Panc1 (cell line): ENCODE measurements at regions not wholly inside any gene's neighbourhood (a gene's known extent, or its start where the extent isn't known, plus 50 kb on each side); places are given as distances from the start of the nearest gene placed in this dataset.

Source experiments
- ATAC-seq: fragments of 200-7000 bp; cut with Tn5 transposase; 2 replicates; pipeline ENCODE4 v1.9.1; 2020; ENCODE audit warnings: mild to moderate bottlenecking, moderate library complexity
- BruUV-seq: library from RNA; stranded (reverse); fragments of 400-500 nt; replicated peaks from 2 replicates; lab custom pipeline; 2021; lab: Mats Ljungman, UMichigan
- CTCF ChIA-PET: fragments of 300-600 bp; sonication (Branson Sonifier 250); formaldehyde crosslinking; loops from one replicate; lab custom pipeline; 2022; ENCODE audit warnings: antibody characterized with exemption; lab: Charles Lee
- POLR2A ChIA-PET: fragments of 300-600 bp; sonication (Branson Sonifier 250); formaldehyde crosslinking; loops from one replicate; lab custom pipeline; 2022; ENCODE audit warnings: antibody characterized with exemption; lab: Charles Lee
- DNase-seq: peaks from one replicate; pipeline ENCODE4 v3.0.0-alpha.2; 2010; ENCODE audit warnings: low read depth, low spot score
- H3K27ac ChIP-seq: 2 replicates; pipeline ENCODE4 v1.5.1; 2011; ENCODE audit warnings: mild to moderate bottlenecking, low read length, inconsistent platforms
- H3K27me3 ChIP-seq: fragments of 200-500 bp; sonication (Bioruptor generic); 2 replicates; pipeline ENCODE4 v1.6.0; 2014; ENCODE audit warnings: low read length, inconsistent platforms; ENCODE audit not compliant: control insufficient read depth, insufficient read depth
- H3K36me3 ChIP-seq: fragments of 200-500 bp; sonication (Bioruptor generic); 2 replicates; pipeline ENCODE4 v1.5.1; 2014; ENCODE audit warnings: inconsistent platforms, mild to moderate bottlenecking, low read length, moderate library complexity; ENCODE audit not compliant: control insufficient read depth, insufficient read depth
- H3K4me1 ChIP-seq: 2 replicates; pipeline ENCODE4 v1.5.1; 2011; ENCODE audit warnings: inconsistent platforms, mild to moderate bottlenecking, low read length, moderate library complexity; ENCODE audit not compliant: control insufficient read depth, insufficient read depth
- H3K4me3 ChIP-seq, 2 experiments: 2 replicates each; pipeline ENCODE4 v1.5.1; 2011 to 2012; ENCODE audit warnings: low read depth in 2 of 2, low read length in 2 of 2, mild to moderate bottlenecking in 2 of 2, inconsistent platforms in 1 of 2, moderate library complexity in 1 of 2
- H3K9me3 ChIP-seq: fragments of 200-500 bp; sonication (Bioruptor generic); 2 replicates; pipeline ENCODE4 v1.5.1; 2014; ENCODE audit warnings: low read depth, mild to moderate bottlenecking, inconsistent platforms, low read length, moderate library complexity; ENCODE audit not compliant: control insufficient read depth, insufficient read depth
- POLR2AphosphoS5 ChIP-seq: IDR thresholded peaks from 2 replicates; pipeline ENCODE4 v1.6.1; 2012; ENCODE audit warnings: mild to moderate bottlenecking, low read depth, low read length, moderate library complexity
- SIN3A ChIP-seq: IDR thresholded peaks from 2 replicates; pipeline ENCODE4 v1.6.1; 2012; ENCODE audit warnings: low read depth, mild to moderate bottlenecking, low read length, moderate library complexity, borderline replicate concordance; ENCODE audit not compliant: insufficient read depth
- TCF7L2 ChIP-seq: IDR thresholded peaks from 2 replicates; pipeline ENCODE4 v1.6.1; 2011; ENCODE audit warnings: mild to moderate bottlenecking, low read depth, low read length, inconsistent platforms
- in situ Hi-C: cut with HindIII; loops from 2 replicates; pipeline ENCODE4 v1.10.0; 2016; ENCODE audit warnings: low sequenced_read_pairs, low pct_unique_long_range_greater_than_20kb
- intact Hi-C: fragments of 100-400 bp; cut with micrococcal nuclease; formaldehyde crosslinking; loops from one replicate; pipeline ENCODE4 v1.10.0; 2022; ENCODE audit not compliant: unreplicated experiment
- TF ChIP-seq, protein P1 (sequence below), 2 experiments: IDR thresholded peaks; 2 replicates each; pipeline ENCODE4 v1.6.1; 2011 to 2012; ENCODE audit warnings: low read depth in 2 of 2, control low read depth in 1 of 2, low read length in 1 of 2, mild to moderate bottlenecking in 1 of 2, moderate library complexity in 1 of 2; ENCODE audit not compliant: insufficient read depth in 1 of 2
- TF ChIP-seq, protein P2 (sequence below): fragments of 450-650 bp; IDR thresholded peaks from 2 replicates; pipeline ENCODE4 v1.5.1; 2017; ENCODE audit warnings: mild to moderate bottlenecking

DNA sequence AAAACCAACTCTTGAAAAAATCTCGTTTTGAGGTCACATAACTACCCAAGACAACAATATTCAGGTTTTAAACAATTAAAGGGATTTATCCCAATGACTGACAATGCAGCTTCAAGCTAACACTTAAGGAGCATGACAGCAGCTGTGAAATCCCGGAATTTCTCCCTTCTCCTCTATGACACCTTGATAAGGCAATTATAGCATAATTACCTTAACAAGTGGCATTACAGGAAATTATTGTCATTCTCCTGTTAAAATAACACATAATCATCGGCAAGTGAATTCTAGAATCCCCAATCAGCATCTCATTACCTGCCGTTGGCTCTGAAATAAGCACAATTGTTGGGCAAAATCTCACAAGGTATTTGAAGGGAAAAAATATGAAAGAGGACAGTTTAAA is 417.0 kb upstream of the PFKP start:
- ATAC-seq (no peak), DNase-seq (no peak)
- no peaks in the 10 kb centered on the region for H3K9me3 ChIP-seq
- no peaks in the 10 kb centered on the region; the same call in 1 of the 2 replicates for H3K27me3 ChIP-seq
- TF ChIP-seq, protein P1, sequence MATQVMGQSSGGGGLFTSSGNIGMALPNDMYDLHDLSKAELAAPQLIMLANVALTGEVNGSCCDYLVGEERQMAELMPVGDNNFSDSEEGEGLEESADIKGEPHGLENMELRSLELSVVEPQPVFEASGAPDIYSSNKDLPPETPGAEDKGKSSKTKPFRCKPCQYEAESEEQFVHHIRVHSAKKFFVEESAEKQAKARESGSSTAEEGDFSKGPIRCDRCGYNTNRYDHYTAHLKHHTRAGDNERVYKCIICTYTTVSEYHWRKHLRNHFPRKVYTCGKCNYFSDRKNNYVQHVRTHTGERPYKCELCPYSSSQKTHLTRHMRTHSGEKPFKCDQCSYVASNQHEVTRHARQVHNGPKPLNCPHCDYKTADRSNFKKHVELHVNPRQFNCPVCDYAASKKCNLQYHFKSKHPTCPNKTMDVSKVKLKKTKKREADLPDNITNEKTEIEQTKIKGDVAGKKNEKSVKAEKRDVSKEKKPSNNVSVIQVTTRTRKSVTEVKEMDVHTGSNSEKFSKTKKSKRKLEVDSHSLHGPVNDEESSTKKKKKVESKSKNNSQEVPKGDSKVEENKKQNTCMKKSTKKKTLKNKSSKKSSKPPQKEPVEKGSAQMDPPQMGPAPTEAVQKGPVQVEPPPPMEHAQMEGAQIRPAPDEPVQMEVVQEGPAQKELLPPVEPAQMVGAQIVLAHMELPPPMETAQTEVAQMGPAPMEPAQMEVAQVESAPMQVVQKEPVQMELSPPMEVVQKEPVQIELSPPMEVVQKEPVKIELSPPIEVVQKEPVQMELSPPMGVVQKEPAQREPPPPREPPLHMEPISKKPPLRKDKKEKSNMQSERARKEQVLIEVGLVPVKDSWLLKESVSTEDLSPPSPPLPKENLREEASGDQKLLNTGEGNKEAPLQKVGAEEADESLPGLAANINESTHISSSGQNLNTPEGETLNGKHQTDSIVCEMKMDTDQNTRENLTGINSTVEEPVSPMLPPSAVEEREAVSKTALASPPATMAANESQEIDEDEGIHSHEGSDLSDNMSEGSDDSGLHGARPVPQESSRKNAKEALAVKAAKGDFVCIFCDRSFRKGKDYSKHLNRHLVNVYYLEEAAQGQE (IDR thresholded peaks at IDR 0.05; ENCODE audit: insufficient read depth in 1 of 2, low read depth in 2 of 2, low read length in 1 of 2): no peak
- no peak for TF ChIP-seq POLR2AphosphoS5
- TF ChIP-seq, protein P2, sequence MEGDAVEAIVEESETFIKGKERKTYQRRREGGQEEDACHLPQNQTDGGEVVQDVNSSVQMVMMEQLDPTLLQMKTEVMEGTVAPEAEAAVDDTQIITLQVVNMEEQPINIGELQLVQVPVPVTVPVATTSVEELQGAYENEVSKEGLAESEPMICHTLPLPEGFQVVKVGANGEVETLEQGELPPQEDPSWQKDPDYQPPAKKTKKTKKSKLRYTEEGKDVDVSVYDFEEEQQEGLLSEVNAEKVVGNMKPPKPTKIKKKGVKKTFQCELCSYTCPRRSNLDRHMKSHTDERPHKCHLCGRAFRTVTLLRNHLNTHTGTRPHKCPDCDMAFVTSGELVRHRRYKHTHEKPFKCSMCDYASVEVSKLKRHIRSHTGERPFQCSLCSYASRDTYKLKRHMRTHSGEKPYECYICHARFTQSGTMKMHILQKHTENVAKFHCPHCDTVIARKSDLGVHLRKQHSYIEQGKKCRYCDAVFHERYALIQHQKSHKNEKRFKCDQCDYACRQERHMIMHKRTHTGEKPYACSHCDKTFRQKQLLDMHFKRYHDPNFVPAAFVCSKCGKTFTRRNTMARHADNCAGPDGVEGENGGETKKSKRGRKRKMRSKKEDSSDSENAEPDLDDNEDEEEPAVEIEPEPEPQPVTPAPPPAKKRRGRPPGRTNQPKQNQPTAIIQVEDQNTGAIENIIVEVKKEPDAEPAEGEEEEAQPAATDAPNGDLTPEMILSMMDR: no peak
- no peak for TF ChIP-seq TCF7L2
- no peak for TF ChIP-seq SIN3A
- ChIA-PET CTCF (no interaction called here), POLR2A (no interaction called here)
- no peaks in the 10 kb centered on the region for H3K36me3 ChIP-seq
- no TSS peak for BruUV-seq
- no peaks in the 10 kb centered on the region for H3K4me1 ChIP-seq
- H3K27ac ChIP-seq: no peak overlapping the region
- in situ Hi-C loops: no loop called here
- no peak overlapping the region for H3K4me3 ChIP-seq
- intact Hi-C loops: no loop called here

DNA sequence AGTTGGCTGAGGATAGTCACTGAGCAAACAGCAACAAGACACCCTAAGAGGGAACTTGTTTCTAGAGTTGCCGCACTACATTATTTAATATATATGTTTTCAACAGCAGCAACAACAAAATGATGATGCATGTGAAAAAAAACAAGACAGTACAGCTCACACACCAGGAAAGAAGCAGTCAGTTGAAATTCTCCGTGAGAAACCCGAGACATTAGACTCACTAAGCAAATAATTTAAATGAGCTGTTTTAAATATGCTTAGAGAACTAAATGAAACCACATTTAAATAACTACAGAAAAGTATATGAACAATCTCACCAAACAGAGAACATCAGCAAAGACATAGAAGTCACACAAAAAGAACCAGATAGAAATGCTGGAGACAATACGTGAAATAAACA is 426.3 kb upstream of the PFKP start:
- ChIA-PET CTCF (no interaction called here), POLR2A (no interaction called here)
- Histone ChIP-seq H3K4me3 (no peak overlapping the region), H3K27me3 (no peaks in the 10 kb centered on the region; the same call in 1 of the 2 replicates), H3K36me3 (no peaks in the 10 kb centered on the region), H3K4me1 (no peaks in the 10 kb centered on the region), H3K27ac (no peak overlapping the region), H3K9me3 (no peaks in the 10 kb centered on the region)
- in situ Hi-C loops (no loop called here), intact Hi-C loops (no loop called here)
- no peak for DNase-seq
- TF ChIP-seq, protein P2: no peak
- TF ChIP-seq, protein P1 (IDR thresholded peaks at IDR 0.05; ENCODE audit: insufficient read depth in 1 of 2, low read depth in 2 of 2, low read length in 1 of 2): no peak
- TF ChIP-seq SIN3A (no peak), TCF7L2 (no peak), POLR2AphosphoS5 (no peak)
- no TSS peak for BruUV-seq
- no peak for ATAC-seq
